Activated CD4-positive, alpha-beta T cell treated with anti-CD3 and anti-CD28 coated beads for 36 hours (primary cell): ENCODE measurements at regions not wholly inside any gene's neighbourhood (a gene's known extent, or its start where the extent isn't known, plus 50 kb on each side); places are given as distances from the start of the nearest gene placed in this dataset.

Experiments
- ATAC-seq: fragments of 200-7000 bp; cut with Tn5 transposase; one replicate; pipeline ENCODE4 v1.10.0; 2021; ENCODE audit warnings: mild to moderate bottlenecking, moderate library complexity
- CTCF ChIA-PET: fragments of 350-600 bp; sonication (Branson Sonifier 250); formaldehyde crosslinking; loops from one replicate; lab custom pipeline; 2021; ENCODE audit warnings: antibody characterized with exemption; lab: Charles Lee
- POLR2A ChIA-PET: fragments of 350-600 bp; sonication (Branson Sonifier 250); formaldehyde crosslinking; loops from one replicate; lab custom pipeline; 2021; ENCODE audit warnings: antibody characterized with exemption, inconsistent platforms; lab: Charles Lee
- DNase-seq: peaks from one replicate; pipeline ENCODE4 v3.0.0-alpha.2; 2020
- H3K27ac Mint-ChIP-seq: one replicate; pipeline ENCODE4 v1.8.0; 2021; ENCODE audit warnings: mixed read lengths
- H3K27me3 Mint-ChIP-seq: one replicate; pipeline ENCODE4 v1.8.0; 2021; ENCODE audit warnings: mixed read lengths
- H3K36me3 Mint-ChIP-seq: one replicate; pipeline ENCODE4 v1.8.0; 2021; ENCODE audit warnings: low read depth, mixed read lengths
- H3K4me1 Mint-ChIP-seq: one replicate; pipeline ENCODE4 v1.8.0; 2021; ENCODE audit warnings: mixed read lengths
- H3K4me3 Mint-ChIP-seq: one replicate; pipeline ENCODE4 v1.8.0; 2021; ENCODE audit warnings: mild to moderate bottlenecking, moderate library complexity, mixed read lengths
- H3K9me3 Mint-ChIP-seq: one replicate; pipeline ENCODE4 v1.8.0; 2021; ENCODE audit warnings: low read depth, mixed read lengths
- intact Hi-C, 2 experiments: fragments of 100-400 bp; cut with DNase I in 1 of 2; cut with micrococcal nuclease in 1 of 2; formaldehyde crosslinking; loops; one replicate each; pipeline versions ENCODE4 v1.14.2 to v1.15.1; 2022 to 2024; cut with DNase I, micrococcal nuclease

DNA sequence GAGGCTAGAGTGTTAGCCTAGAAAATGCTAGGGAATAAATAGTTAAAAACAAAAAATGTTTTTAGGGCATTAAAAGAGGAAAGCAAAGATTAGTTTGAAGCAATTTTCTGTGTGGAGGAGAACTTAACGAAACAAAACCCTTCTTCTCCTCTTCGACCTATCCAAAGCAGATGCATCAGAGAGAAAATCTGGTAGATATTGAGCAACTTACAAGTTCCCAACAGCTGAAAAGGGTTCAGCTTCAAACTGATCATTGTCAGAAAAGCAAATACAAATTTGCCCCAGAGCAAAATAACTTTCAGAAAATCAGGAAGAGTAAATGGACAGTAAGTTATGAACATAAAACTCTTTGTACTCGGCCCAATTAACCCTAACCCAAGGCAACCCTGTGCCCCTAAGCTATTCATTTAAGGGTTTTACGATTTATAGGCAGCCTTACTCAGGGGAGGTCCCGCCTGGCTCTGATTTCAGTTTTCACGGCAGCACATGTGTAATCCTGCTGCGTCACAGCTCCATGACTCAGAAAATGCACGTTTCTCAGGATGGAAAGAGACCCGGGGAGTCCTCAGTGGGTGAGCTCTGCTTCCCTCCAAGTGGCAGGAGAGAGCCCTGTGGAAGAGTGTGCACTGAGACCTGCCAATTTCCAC is 405.7 kb upstream of the SALL1 start:
- CTCF ChIA-PET, result no interaction called here

DNA sequence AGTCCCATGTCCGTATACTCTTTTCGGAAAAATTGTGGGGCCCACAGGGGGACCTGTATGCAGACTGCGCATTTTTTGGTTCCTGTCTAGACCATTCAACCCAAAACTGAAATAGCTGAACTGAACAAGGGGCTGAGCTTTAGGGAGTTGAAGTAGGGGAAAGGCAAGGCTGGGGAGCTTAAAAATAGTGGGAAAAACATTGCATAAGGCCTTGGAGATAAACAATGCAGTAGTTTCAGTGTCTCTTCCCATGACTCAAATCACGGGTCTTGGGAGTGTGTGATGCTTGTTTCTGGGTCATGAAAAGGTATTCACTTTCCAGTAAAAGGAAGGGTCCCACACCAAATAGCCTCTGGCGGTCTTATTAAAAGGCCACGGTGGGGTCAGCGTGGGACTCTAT is 402.8 kb upstream of the SALL1 start:
- no peak overlapping the region for H3K27ac Mint-ChIP-seq
- no peak overlapping the region for H3K4me3 Mint-ChIP-seq
- H3K36me3 Mint-ChIP-seq, result no peaks in the 10 kb centered on the region
- DNase-seq (no peak), ATAC-seq (no peak)
- H3K9me3 Mint-ChIP-seq, result peaks cover 4% of the 10 kb centered on the region
- no peaks in the 10 kb centered on the region for H3K27me3 Mint-ChIP-seq
- ChIA-PET CTCF (no interaction called here), POLR2A (no interaction called here)
- intact Hi-C loops, result no loop called here
- H3K4me1 Mint-ChIP-seq, result no peaks in the 10 kb centered on the region

More for the DNA sequence above, 405.7 kb upstream of the SALL1 start:
- H3K9me3 Mint-ChIP-seq, result peaks cover 7% of the 10 kb centered on the region
- H3K27ac Mint-ChIP-seq, result no peak overlapping the region
- no peaks in the 10 kb centered on the region for H3K27me3 Mint-ChIP-seq
- ATAC-seq (no peak), DNase-seq (no peak)
- no peaks in the 10 kb centered on the region for H3K4me1 Mint-ChIP-seq
- no peaks in the 10 kb centered on the region for H3K36me3 Mint-ChIP-seq
- no peak overlapping the region for H3K4me3 Mint-ChIP-seq
- intact Hi-C loops, result no loop called here
- POLR2A ChIA-PET, result no interaction called here

DNA sequence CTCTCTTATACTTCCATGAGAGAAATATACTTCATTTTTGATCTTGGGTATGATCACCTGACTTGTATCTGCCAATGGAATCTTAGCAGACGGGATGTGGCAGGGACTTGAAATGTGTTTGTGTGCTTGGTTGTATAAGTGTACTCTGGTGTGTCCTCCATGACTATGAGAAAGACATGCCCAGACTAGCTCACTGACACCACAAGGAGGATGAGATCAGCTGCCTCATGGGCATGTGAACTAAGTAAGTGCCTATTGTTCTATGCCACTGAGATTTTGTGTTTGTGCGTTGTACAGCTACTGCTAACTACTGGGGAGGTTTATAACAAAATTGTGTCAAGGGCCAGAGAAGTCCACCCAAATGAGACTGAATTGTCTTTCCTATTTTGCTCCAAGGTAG is 402.2 kb upstream of the SALL1 start:
- intact Hi-C loops, result no loop called here
- Mint-ChIP-seq H3K27me3 (no peaks in the 10 kb centered on the region), H3K4me1 (no peaks in the 10 kb centered on the region), H3K9me3 (peaks cover 4% of the 10 kb centered on the region), H3K36me3 (no peaks in the 10 kb centered on the region), H3K4me3 (no peak overlapping the region), H3K27ac (no peak overlapping the region)
- ChIA-PET POLR2A (no interaction called here), CTCF (no interaction called here)
- no peak for ATAC-seq
- DNase-seq, result no peak

DNA sequence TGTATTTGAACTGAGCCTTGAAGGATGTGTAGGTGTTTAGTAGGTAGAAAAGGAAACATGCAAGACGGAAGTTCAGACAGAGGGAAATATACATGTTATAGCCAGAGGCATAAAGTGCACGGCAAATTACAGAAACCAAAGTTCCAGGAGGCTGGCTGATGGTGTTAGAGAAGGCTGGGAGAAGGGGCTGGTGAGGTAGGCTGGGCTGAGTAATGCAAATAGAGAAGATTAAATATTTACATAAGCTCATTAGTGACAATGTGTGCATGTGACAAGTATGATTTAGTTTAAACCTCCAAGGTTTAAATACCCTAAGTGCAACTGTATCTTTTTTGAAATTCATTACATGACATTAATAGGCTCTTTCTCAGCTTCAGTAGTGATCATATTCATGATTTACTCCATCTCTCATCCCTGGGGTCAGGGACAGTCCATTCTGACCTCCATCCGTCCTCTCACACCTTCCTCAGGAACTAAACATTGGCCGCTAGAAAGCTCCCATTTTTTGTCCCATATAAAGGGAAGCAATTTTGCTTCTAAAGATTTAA is 399.8 kb upstream of the SALL1 start:
- Mint-ChIP-seq H3K27ac (no peak overlapping the region), H3K27me3 (no peaks in the 10 kb centered on the region), H3K36me3 (no peaks in the 10 kb centered on the region), H3K4me3 (no peak overlapping the region), H3K4me1 (no peaks in the 10 kb centered on the region), H3K9me3 (peaks cover 2% of the 10 kb centered on the region)
- DNase-seq (no peak), ATAC-seq (no peak)
- POLR2A ChIA-PET, result no interaction called here
- CTCF ChIA-PET, result interaction anchor here (0.6 to 1.0 kb wide), 2 partner anchors 20 to 26 kb away, joined by 3 read pairs; no protein-coding TSS in a partner anchor
- intact Hi-C loops, result no loop called here

DNA sequence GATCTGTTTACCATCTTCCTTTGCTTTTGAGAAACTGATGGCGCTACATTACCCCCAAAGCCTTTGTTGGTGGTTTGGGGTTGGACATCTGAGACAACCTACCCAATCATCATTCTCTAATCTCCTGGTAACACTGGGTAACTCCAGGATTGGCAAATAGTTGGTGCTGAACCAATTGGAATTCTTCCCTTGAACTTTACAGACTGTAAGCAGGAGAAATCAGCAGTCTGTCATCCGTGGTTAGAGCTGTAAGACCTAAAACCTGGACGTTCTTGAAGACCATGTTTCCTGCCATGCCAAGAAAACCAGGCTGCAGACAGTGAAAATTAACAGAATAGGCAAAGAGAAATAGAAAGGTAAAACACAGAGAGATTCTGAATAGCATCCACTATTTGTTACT is 398.8 kb upstream of the SALL1 start:
- Mint-ChIP-seq H3K9me3 (peaks cover 2% of the 10 kb centered on the region), H3K4me1 (no peaks in the 10 kb centered on the region), H3K4me3 (no peak overlapping the region), H3K27me3 (no peaks in the 10 kb centered on the region), H3K36me3 (no peaks in the 10 kb centered on the region), H3K27ac (no peak overlapping the region)
- ATAC-seq, result no peak
- ChIA-PET POLR2A (no interaction called here), CTCF (no interaction called here)
- intact Hi-C loops, result no loop called here
- DNase-seq, result no peak

DNA sequence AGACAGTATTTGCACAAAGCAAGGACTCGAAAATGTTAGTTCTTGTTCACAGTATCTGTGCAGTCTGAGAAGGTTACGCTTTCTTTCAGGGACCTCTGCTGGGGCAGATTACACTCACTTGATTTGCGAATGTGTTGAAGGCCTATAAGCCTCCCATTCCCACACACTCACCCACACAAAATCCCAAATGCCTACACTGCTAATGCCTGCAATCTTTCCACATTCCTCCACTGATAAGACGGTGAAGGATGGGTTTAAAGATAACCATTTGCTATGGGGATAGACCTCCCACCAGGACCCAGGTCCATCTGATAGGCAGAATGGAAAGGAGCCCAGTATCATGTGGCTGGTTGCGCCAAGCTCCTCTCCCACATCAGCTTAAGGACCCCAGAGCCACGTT is 394.9 kb upstream of the SALL1 start:
- no peaks in the 10 kb centered on the region for H3K27me3 Mint-ChIP-seq
- no peak overlapping the region for H3K27ac Mint-ChIP-seq
- H3K9me3 Mint-ChIP-seq, result peaks cover 2% of the 10 kb centered on the region
- H3K4me1 Mint-ChIP-seq, result no peaks in the 10 kb centered on the region
- ATAC-seq, result no peak
- no peak overlapping the region for H3K4me3 Mint-ChIP-seq
- CTCF ChIA-PET, result no interaction called here
- intact Hi-C loops, result no loop called here
- no peaks in the 10 kb centered on the region for H3K36me3 Mint-ChIP-seq
- POLR2A ChIA-PET, result no interaction called here
- DNase-seq, result no peak

DNA sequence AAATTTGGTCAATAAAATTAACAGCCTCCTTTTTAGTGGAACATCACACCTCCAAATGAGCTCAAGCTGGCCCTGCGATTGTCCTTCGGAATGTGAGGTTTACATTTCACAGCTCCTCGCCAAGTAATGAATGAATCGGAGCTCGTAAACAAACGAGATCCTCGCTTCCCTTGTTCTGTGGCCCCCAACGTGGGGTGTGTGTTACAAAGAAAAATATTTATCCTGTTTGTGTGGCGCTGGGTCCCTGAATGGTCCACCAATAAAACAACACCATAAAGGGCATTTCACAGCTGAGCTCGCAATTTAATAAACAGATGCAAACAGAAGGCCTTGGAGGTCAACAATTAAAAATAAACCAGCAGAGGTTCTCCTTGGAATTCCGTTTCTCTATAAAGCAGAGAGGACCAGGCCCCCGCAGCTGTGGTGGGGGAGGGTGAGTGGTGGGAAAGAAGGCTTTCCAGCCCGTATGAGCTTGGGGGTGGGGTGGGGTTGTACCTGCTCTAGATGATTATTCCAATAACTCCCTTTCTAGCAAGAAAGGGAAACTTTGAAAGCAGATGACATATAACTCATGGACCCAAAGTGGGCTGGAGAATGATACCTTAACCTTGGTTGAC is 393.9 kb upstream of the SALL1 start:
- POLR2A ChIA-PET, result no interaction called here
- Mint-ChIP-seq H3K9me3 (peaks cover 2% of the 10 kb centered on the region), H3K27ac (no peak overlapping the region), H3K27me3 (no peaks in the 10 kb centered on the region), H3K36me3 (no peaks in the 10 kb centered on the region), H3K4me1 (no peaks in the 10 kb centered on the region), H3K4me3 (no peak overlapping the region)
- DNase-seq, result no peak
- intact Hi-C loops, result no loop called here
- CTCF ChIA-PET, result no interaction called here
- ATAC-seq, result no peak

DNA sequence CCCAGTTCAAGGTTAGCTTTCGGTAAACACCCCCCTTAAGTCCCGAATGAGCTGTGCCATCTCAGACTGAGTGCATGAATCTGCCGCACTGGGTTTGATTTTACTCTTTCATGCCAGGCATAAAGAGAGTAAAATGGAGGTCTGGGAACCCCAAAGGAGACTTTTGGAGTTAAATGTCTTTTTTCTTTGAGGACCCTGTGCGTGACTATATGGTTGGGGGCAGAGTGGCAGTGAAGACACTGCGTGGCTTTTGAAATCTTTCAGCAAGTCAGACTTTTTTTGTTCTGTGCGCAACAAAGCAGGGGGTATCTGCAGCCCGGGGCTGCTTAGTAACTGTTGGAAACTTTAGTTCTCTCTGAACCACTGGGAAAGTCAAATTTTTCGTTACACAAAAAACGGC is 392.9 kb upstream of the SALL1 start:
- H3K4me3 Mint-ChIP-seq, result no peak overlapping the region
- H3K27ac Mint-ChIP-seq, result no peak overlapping the region
- ChIA-PET POLR2A (no interaction called here), CTCF (no interaction called here)
- intact Hi-C loops, result no loop called here
- no peaks in the 10 kb centered on the region for H3K36me3 Mint-ChIP-seq
- no peak for DNase-seq
- no peak for ATAC-seq
- peaks cover 2% of the 10 kb centered on the region for H3K9me3 Mint-ChIP-seq
- H3K4me1 Mint-ChIP-seq, result no peaks in the 10 kb centered on the region
- H3K27me3 Mint-ChIP-seq, result no peaks in the 10 kb centered on the region

DNA sequence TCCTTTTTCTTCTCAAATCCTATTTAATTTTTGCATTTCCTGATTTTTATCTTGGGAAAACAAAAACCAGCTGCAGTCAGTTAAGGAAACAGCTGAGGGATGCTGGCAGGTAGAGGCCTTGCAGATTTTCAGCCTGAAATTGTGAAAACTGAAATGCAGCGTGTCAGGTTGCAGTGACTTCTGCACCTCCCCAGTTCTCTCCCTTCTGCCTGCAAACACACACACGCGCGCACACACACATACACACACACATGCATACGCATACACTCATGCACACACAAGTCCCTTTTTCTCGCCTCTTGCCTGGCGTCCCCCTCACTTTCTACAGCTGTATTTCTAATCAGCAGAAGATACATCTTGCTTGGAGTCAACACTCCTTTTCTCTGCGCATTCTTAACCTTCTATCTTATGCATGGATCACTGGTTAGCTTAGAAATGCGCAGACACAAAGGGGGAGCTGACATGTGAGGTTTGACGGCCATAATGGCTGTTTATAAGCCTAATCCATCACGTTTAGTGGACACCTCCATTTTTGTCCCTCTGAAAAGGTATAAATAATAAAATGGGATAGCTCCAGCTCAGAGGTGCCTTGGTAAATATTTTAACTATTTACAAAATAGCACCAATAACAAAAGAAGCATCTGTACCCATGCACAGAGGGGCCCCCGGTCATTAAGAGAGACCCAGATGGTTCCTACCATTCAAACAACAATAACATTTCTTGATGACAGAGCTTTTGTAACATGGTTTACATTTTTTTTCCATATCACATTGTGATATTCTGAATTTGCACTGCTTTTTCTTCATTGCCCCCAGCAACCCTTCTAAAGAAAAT is 392.1 kb upstream of the SALL1 start:
- CTCF ChIA-PET, result no interaction called here
- POLR2A ChIA-PET, result no interaction called here
- Mint-ChIP-seq H3K36me3 (no peaks in the 10 kb centered on the region), H3K27me3 (no peaks in the 10 kb centered on the region), H3K4me1 (no peaks in the 10 kb centered on the region), H3K9me3 (peaks cover 2% of the 10 kb centered on the region), H3K27ac (no peak overlapping the region), H3K4me3 (no peak overlapping the region)
- no peak for ATAC-seq
- no peak for DNase-seq
- intact Hi-C loops, result no loop called here

DNA sequence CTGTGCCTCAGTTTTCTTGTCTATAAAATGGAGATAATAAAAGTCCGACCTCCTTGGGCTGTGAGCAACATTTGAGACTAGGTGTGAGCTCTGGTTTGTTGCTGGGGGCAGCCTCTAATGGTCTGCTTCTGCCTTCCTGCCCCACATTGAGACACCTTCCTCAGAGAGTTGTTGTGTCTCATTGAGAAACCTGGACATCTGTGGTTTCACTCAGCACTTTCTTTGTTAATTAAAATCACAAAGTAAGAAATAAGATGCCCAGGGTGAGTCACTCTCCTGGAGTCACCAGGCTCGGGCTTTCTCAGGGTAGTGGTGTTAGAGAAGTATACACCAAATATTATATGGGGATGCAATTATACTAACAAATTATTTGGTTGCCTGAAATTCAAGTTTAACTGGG is 389.2 kb upstream of the SALL1 start:
- intact Hi-C loops, result no loop called here
- Mint-ChIP-seq H3K4me3 (no peak overlapping the region), H3K36me3 (no peaks in the 10 kb centered on the region), H3K27me3 (no peaks in the 10 kb centered on the region), H3K27ac (no peak overlapping the region), H3K4me1 (no peaks in the 10 kb centered on the region), H3K9me3 (no peaks in the 10 kb centered on the region)
- ATAC-seq (no peak), DNase-seq (no peak)
- CTCF ChIA-PET, result interaction anchor here (0.6 kb wide), 1 partner anchor 159 kb away, joined by 3 read pairs; no protein-coding TSS in a partner anchor
- POLR2A ChIA-PET, result no interaction called here

DNA sequence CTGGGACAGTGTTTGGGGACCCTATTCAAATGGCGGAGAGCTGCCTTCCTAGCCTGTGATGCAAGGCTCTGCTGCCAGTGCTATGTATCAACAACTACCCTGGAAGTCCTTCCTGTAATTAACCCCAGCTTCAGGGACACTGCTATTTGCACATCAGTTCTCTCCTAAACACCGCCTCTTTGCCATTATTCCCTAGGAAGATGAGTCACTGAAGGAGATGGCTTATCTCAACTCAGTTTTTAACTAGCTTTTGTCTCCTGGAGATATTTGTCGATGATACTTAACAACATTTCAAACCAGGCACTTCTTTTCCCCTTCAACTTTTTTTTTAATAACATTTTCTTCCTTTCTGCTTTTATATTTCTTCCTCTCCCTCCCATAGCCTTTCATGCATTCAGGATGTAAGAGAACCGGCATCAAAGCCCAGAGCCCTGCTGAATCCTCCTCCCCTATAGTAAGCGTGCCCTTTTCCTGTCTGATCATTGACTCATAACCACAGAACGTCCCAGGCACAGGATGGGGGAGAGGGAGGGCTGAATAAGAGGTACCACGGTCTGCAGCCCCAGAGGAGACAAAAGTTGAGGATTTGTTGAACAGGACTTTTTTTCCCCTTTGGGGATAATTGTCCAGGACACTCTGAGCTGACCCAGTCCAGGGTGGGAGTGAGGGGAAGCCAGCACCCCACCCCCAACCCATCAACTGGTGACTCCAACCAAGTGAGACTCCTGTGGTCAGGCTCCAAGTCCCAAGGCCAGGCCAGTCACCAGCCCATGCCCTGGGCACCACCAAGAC is 387.8 kb upstream of the SALL1 start:
- ChIA-PET POLR2A (no interaction called here), CTCF (no interaction called here)
- H3K27me3 Mint-ChIP-seq, result no peaks in the 10 kb centered on the region
- no peaks in the 10 kb centered on the region for H3K4me1 Mint-ChIP-seq
- ATAC-seq (no peak), DNase-seq (no peak)
- intact Hi-C loops, result no loop called here
- H3K36me3 Mint-ChIP-seq, result no peaks in the 10 kb centered on the region
- H3K27ac Mint-ChIP-seq, result no peak overlapping the region
- H3K9me3 Mint-ChIP-seq, result no peaks in the 10 kb centered on the region
- no peak overlapping the region for H3K4me3 Mint-ChIP-seq
